K562 (cell line): ENCODE measurements at regions not wholly inside any gene's neighbourhood (a gene's known extent, or its start where the extent isn't known, plus 50 kb on each side); places are given as distances from the start of the nearest gene placed in this dataset.

Source experiments
- CBFB ChIP-seq: sonication (generic); formaldehyde crosslinking; IDR thresholded peaks from 2 replicates; pipeline ENCODE4 v1.4.0; 2020; ENCODE audit warnings: mild to moderate bottlenecking, missing genetic modification reagents
- CBX2 ChIP-seq: fragments of 200-600 bp; sonication (generic); IDR thresholded peaks from one replicate; pipeline ENCODE4 v1.6.1; 2012; ENCODE audit warnings: mild to moderate bottlenecking, low read length, inconsistent platforms; ENCODE audit not compliant: insufficient read depth, poor library complexity, severe bottlenecking
- CEBPZ ChIP-seq: fragments of 150-350 bp; IDR thresholded peaks from 2 replicates; pipeline ENCODE4 v1.6.1; 2014; ENCODE audit warnings: low read depth, mild to moderate bottlenecking, low read length, borderline replicate concordance
- E2F4 ChIP-seq: sonication (generic); formaldehyde crosslinking; IDR thresholded peaks from 2 replicates; pipeline ENCODE4 v1.8.0; 2022; ENCODE audit warnings: mild to moderate bottlenecking, low read depth, missing genetic modification reagents
- ETV5 ChIP-seq: sonication (generic); formaldehyde crosslinking; IDR thresholded peaks from 2 replicates; pipeline ENCODE4 v1.4.0; 2020; ENCODE audit warnings: low read depth, mild to moderate bottlenecking, missing genetic modification reagents
- HIVEP1 ChIP-seq: fragments of 250-450 bp; sonication (Bioruptor Pico); IDR thresholded peaks from 2 replicates; pipeline ENCODE4 v1.4.0; 2020; ENCODE audit warnings: mild to moderate bottlenecking
- SRSF3 ChIP-seq: fragments of 200-400 bp; formaldehyde crosslinking; IDR thresholded peaks from 2 replicates; pipeline ENCODE4 v1.6.1; 2016; ENCODE audit warnings: mild to moderate bottlenecking, low read length, moderate library complexity; ENCODE audit not compliant: insufficient read depth
- SRSF7 ChIP-seq: fragments of 200-400 bp; formaldehyde crosslinking; optimal IDR thresholded peaks from 2 replicates; pipeline ENCODE3; 2017; ENCODE audit warnings: mild to moderate bottlenecking, low read depth, low read length
- TRIM25 ChIP-seq: fragments of 450-650 bp; IDR thresholded peaks from 2 replicates; pipeline ENCODE4 v1.7.0; 2016; ENCODE audit warnings: borderline replicate concordance
- ZBTB40 ChIP-seq, 2 experiments: fragments of 450-650 bp in 1 of 2; sonication (generic) in 1 of 2; formaldehyde crosslinking in 1 of 2; IDR thresholded peaks; 2 replicates each; pipeline versions ENCODE4 v1.7.1 to v1.9.0; 2016 to 2022; ENCODE audit warnings: inconsistent platforms in 1 of 2, mild to moderate bottlenecking in 1 of 2, missing genetic modification reagents in 1 of 2
- ZNF778 ChIP-seq: fragments of 450-650 bp; formaldehyde crosslinking; IDR thresholded peaks from 2 replicates; pipeline ENCODE4 v1.4.0; 2020; ENCODE audit warnings: mild to moderate bottlenecking, moderate library complexity

GRCh38 chr2:167454036-167454435 is 565.8 kb downstream of the XIRP2 start (continued):
- TF ChIP-seq ZBTB40 (IDR thresholded peaks at IDR 0.05) (no peak), ZBTB40 (CRISPR knock-in tag; IDR thresholded peaks at IDR 0.05) (no peak), HIVEP1 (CRISPR knock-in tag) (no peak), TRIM25 (no peak), ETV5 (no peak), CEBPZ (no peak), CBX2 (no peak), E2F4 (CRISPR knock-in tag) (no peak), SRSF3 (no peak), ZNF778 (CRISPR knock-in tag) (no peak), CBFB (CRISPR knock-in tag) (no peak), SRSF7 (no peak)
